Stomach smooth muscle (tissue), 2 donors: ENCODE measurements at regions not wholly inside any gene's neighbourhood (a gene's known extent, or its start where the extent isn't known, plus 50 kb on each side); places are given as distances from the start of the nearest gene placed in this dataset.
"Not testable (repeated sequence)": the region's sequence is repeated elsewhere in the genome, so short reads cannot be mapped to it uniquely, and the experiment has no call there.

Source experiments
- H3K27ac ChIP-seq: one replicate; pipeline ENCODE4 v1.7.0; 2013; ENCODE audit warnings: mild to moderate bottlenecking, low read length, inconsistent platforms
- H3K27me3 ChIP-seq, 2 donors: one replicate each; pipeline ENCODE4 v1.7.0; 2013; ENCODE audit warnings: low read length in 2 of 2; ENCODE audit not compliant: insufficient read depth in 2 of 2, control insufficient read depth in 1 of 2
- H3K36me3 ChIP-seq, 2 donors: one replicate each; pipeline ENCODE4 v1.7.0; 2013; ENCODE audit warnings: low read length in 2 of 2; ENCODE audit not compliant: control insufficient read depth in 2 of 2, insufficient read depth in 2 of 2
- H3K4me1 ChIP-seq: one replicate; pipeline ENCODE4 v1.7.0; 2013; ENCODE audit warnings: low read length; ENCODE audit not compliant: control insufficient read depth, insufficient read depth
- H3K4me3 ChIP-seq, 2 donors: one replicate each; pipeline ENCODE4 v1.7.0; 2013; ENCODE audit warnings: low read length in 2 of 2
- H3K9ac ChIP-seq, 2 donors: one replicate each; pipeline ENCODE4 v1.7.0; 2013; ENCODE audit warnings: low read length in 2 of 2, mild to moderate bottlenecking in 1 of 2
- H3K9me3 ChIP-seq, 2 donors: one replicate each; pipeline ENCODE4 v1.7.0; 2013; ENCODE audit warnings: low read length in 2 of 2; ENCODE audit not compliant: control insufficient read depth in 2 of 2
- donor health status: healthy.
- donor health status: Pancreatic carcinoma.

DNA sequence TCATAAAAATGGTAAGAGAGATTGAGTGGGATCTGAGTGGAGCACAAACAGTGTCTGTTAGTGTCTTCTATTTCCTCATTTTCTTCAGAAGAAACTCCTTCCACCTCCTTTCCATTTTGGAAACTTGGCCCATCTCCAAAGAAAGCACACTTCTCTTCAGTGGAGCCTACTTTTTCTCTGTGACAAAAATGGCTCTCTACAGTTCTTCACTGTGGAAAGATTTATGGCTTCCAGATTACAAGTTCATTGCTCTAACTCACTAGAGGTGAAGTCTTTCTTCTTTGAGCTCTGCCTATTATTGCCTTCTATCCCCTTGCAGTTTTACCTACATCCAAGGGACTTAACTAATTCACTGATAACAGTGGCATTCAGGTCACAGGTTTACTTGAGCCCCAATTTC is 325.8 kb downstream of the ANTXR2 start:
- H3K4me1 ChIP-seq: no peaks in the 10 kb centered on the region
- H3K36me3 ChIP-seq: no peaks in the 10 kb centered on the region
- H3K27ac ChIP-seq: no peak overlapping the region
- H3K4me3 ChIP-seq: no peak overlapping the region
- no peaks in the 10 kb centered on the region for H3K27me3 ChIP-seq
- no peak overlapping the region for H3K9ac ChIP-seq
- no peaks in the 10 kb centered on the region for H3K9me3 ChIP-seq

DNA sequence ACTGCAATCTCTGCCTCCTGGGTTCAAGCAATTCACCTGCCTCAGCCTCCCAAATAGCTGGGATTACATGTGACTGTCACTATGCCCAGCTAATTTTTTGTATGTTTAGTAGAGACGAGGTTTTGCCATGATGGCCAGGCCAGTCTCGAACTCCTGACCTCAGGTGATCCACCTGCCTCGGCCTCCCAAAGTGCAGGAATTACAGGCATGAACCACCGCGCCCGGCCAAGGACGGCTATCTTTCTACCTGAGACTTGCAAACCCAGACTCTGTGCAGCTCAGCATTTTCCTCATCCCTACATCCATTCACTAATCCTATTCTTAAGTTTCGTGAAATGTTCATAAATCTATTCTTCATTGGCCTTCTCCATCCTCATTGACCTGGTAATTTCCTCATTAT is 330.0 kb downstream of the ANTXR2 start:
- H3K4me1 ChIP-seq: no peaks in the 10 kb centered on the region
- H3K9me3 ChIP-seq: no peaks in the 10 kb centered on the region
- no peaks in the 10 kb centered on the region for H3K27me3 ChIP-seq
- no peak overlapping the region for H3K27ac ChIP-seq
- H3K4me3 ChIP-seq: no peak overlapping the region
- H3K36me3 ChIP-seq: no peaks in the 10 kb centered on the region
- no peak overlapping the region for H3K9ac ChIP-seq

DNA sequence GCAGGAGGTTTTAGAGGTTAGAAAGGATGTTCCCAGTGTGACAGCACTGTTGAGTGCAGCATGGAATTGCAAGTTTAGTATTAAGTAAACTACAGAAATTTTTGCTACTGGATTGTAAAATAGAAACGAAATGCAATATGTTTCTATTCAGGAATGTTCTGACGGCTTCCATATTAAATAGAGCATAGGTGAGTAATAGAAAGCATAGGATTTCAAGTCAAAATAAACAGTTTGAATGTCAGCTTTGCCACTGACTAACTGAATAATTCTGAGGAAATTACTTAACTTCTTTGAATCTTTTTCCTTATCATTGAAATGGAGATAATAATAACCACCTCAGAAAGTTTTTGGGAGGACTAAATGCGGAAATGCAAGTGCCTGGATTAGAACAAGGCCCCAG is 331.9 kb upstream of the GK2 start:
- Histone ChIP-seq H3K27ac (no peak overlapping the region), H3K27me3 (no peaks in the 10 kb centered on the region), H3K9ac (no peak overlapping the region), H3K4me3 (no peak overlapping the region), H3K36me3 (no peaks in the 10 kb centered on the region), H3K4me1 (no peaks in the 10 kb centered on the region), H3K9me3 (no peaks in the 10 kb centered on the region)

DNA sequence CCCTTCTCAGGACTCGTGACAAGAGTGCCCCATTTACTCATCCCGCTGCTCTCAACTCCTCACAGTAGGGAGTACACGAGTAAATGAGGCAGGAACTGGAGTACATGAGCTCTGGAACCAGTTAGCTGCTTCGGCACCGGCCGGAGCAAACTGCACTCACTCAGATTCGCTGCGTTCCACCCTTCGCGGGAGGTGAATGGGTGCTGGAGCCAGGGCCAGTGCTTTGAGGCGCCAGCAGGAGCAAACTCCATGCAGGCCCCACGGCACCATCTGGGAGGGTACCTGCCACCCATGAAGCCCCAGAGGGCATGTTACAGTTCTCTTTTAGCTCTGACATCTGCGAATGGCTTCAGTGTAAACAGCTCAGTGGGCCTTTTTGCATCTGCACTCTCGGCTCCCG is 315.5 kb upstream of the GK2 start:
- H3K9ac ChIP-seq: no peak overlapping the region
- no peak overlapping the region for H3K4me3 ChIP-seq
- H3K4me1 ChIP-seq: no peaks in the 10 kb centered on the region
- no peaks in the 10 kb centered on the region for H3K9me3 ChIP-seq
- no peak overlapping the region for H3K27ac ChIP-seq
- no peaks in the 10 kb centered on the region for H3K27me3 ChIP-seq
- no peaks in the 10 kb centered on the region for H3K36me3 ChIP-seq

DNA sequence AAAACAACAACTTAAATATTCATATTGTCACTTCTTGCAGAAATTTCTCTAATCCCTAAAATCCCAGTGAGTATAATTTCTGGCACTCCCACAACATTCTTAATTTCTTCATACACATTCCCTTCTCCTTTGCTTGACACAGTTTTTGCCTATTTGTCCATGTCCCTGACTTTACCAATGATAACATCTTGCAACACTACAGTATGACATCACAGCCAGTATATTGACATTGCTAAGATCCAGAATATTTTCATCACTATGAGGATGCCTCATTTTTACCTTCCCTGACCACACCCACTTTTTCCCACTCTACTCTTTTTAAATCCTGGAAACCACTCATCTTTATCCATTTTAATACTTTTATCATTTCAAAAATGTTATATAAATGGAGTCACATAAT is 292.3 kb upstream of the GK2 start:
- H3K36me3 ChIP-seq: no peaks in the 10 kb centered on the region
- H3K27me3 ChIP-seq: no peaks in the 10 kb centered on the region
- H3K9ac ChIP-seq: no peak overlapping the region
- H3K4me3 ChIP-seq: no peak overlapping the region
- peaks cover 0 to 2% of the 10 kb centered on the region in 2 donors for H3K9me3 ChIP-seq
- H3K4me1 ChIP-seq: no peaks in the 10 kb centered on the region
- H3K27ac ChIP-seq: no peak overlapping the region

DNA sequence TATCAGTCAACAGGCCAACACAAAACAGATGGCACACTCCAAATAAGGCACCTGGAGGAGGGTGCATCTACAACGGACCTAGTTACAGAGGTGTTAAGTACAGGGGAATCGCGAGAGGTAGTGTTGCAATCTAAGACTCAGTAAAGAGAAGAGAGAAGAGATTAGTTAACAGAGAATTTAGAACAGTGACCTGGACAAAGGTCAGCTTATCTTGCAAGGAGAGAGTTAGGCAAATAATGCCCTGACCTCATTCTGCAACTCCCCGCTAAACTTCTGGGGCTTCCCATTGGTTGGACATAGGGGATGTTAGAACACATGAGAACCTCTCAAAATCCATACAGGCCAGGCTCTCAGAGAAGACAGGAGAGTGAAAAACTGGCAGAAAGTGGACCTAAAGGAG is 289.4 kb upstream of the GK2 start:
- no peaks in the 10 kb centered on the region for H3K4me1 ChIP-seq
- no peak overlapping the region for H3K9ac ChIP-seq
- no peak overlapping the region for H3K27ac ChIP-seq
- no peak overlapping the region for H3K4me3 ChIP-seq
- H3K27me3 ChIP-seq: no peaks in the 10 kb centered on the region
- H3K36me3 ChIP-seq: no peaks in the 10 kb centered on the region
- H3K9me3 ChIP-seq: peaks cover 2 to 3% of the 10 kb centered on the region in 2 donors

DNA sequence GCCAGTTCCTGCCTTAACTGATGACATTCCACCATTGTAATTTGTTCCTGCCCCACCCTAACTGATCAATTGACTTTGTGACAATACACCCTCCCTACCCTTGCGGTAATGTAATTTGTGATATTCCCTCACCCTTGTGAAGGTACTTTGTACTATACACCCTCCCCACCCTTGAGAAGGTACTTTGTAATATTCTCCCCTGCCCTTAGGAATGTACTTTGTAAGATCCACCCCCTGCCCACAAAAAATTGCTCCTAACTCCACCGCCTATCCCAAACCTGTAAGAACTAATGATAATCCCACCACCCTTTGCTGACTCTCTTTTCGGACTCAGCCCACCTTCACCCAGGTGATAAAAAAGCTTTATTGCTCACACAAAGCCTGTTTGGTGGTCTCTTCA is 288.5 kb upstream of the GK2 start:
- not testable (repeated sequence) for H3K27me3 ChIP-seq, H3K36me3 ChIP-seq

DNA sequence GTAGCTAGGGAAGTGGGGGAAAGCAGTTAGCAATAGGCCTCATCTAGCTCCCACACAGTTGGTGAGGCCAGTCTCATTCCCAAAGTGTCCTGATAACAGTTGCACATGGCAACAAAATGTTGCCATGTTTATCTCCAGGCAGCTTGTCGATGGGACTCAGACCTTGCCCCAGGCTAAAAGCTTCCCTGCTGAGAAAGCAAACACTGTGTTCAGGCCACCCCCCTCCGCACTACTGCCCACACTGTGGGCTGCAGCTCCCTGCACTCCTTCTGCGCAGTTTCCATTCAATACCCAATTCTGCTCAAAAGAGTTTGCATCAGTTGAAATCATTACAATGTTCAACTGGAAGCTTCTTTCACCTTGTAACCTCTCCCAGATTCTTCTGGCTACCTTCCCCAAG is 287.8 kb upstream of the GK2 start:
- H3K27ac ChIP-seq: no peak overlapping the region
- no peak overlapping the region for H3K9ac ChIP-seq
- H3K9me3 ChIP-seq: peaks cover 0 to 3% of the 10 kb centered on the region in 2 donors
- H3K27me3 ChIP-seq: no peaks in the 10 kb centered on the region
- no peaks in the 10 kb centered on the region for H3K4me1 ChIP-seq
- no peaks in the 10 kb centered on the region for H3K36me3 ChIP-seq
- no peak overlapping the region for H3K4me3 ChIP-seq

More for the DNA sequence above, 288.5 kb upstream of the GK2 start:
- H3K27ac ChIP-seq, H3K9me3 ChIP-seq, H3K9ac ChIP-seq, H3K4me1 ChIP-seq, H3K4me3 ChIP-seq: not testable (repeated sequence)

DNA sequence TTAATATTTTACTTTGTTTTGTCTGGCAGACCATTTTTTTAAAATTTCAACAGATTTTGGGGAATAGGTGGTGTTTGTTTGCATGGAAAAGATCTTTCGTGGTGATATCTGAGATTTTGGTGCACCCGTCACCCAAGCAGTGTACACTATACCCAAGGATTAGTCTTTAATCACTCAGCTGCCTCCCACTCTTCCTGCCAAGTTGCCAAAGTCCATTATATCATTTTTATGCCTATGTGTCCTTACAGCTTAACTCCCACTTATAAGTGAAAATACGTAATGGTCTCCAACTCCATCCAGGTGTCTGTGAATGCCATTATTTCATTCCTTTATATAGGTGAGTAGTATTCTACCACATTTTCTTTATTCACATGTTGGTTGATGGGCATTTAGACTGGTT is 281.7 kb upstream of the GK2 start:
- Histone ChIP-seq H3K36me3 (no peaks in the 10 kb centered on the region), H3K4me1 (no peaks in the 10 kb centered on the region), H3K27me3 (no peaks in the 10 kb centered on the region), H3K9me3 (peaks cover 0 to under 1% of the 10 kb centered on the region in 2 donors), H3K27ac (no peak overlapping the region), H3K9ac (no peak overlapping the region), H3K4me3 (no peak overlapping the region)

DNA sequence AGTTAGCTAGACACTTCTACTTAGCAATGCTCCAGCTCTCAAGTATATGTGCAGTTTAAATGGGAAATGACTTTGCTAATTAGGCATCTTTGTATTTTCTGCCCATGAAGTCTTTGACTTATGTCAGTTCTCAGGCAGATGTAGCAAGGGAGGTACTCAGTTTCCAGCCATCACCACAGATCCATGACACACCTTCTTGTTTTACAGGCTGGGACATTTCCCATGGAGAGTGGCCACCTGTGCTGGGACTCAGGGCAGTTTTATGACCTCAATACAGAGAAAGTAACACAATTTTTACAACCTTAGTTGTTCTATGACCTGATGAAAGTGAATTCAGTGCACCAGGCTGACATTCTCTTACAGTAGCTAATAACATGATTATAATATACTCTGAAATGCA is 280.7 kb upstream of the GK2 start:
- no peaks in the 10 kb centered on the region for H3K9me3 ChIP-seq
- H3K36me3 ChIP-seq: no peaks in the 10 kb centered on the region
- no peak overlapping the region for H3K9ac ChIP-seq
- H3K27me3 ChIP-seq: no peaks in the 10 kb centered on the region
- H3K27ac ChIP-seq: no peak overlapping the region
- H3K4me1 ChIP-seq: no peaks in the 10 kb centered on the region
- no peak overlapping the region for H3K4me3 ChIP-seq

DNA sequence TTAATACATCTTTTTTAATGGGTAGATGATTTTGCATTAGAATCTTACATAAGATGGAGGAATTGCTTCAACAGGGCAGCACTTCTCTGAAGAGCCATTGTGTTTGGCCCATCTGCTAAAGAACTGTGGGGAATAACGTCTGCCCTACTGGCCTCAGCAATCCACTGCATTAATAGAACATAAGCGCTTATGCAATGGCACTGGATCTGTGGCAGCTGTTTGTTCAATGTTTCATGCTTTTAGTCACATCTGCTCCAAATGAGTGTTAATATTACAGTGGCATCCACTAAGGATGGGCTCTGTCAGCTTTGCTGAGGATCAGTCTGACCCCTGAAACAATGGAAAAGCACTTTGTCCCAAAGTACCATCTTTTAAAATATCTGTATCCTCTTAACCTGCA is 279.0 kb upstream of the GK2 start:
- Histone ChIP-seq H3K9me3 (no peaks in the 10 kb centered on the region), H3K27me3 (no peaks in the 10 kb centered on the region), H3K36me3 (no peaks in the 10 kb centered on the region), H3K9ac (no peak overlapping the region), H3K4me3 (no peak overlapping the region), H3K4me1 (peaks cover 6% of the 10 kb centered on the region), H3K27ac (no peak overlapping the region)

DNA sequence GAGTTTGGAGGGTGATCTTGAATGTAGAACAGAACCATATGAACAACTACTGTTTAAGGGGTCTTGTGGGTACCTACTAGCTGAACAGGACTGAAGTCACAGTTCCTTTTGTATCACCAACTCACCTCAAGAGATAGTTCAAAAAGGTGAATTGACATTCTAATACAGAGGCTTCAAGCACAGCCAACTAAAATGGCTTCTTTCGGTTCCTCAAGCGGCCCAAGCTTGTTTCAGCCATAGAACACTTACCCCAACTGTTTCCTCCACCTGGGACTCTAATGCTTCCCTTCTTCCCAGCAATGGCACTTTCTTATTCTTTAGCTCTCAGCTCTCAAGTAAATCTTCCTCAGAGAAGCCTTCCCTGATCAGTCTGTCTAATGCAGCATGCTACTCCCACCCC is 277.5 kb upstream of the GK2 start:
- Histone ChIP-seq H3K4me1 (peaks cover 6% of the 10 kb centered on the region), H3K27ac (no peak overlapping the region), H3K36me3 (no peaks in the 10 kb centered on the region), H3K27me3 (no peaks in the 10 kb centered on the region), H3K9ac (no peak overlapping the region), H3K4me3 (no peak overlapping the region), H3K9me3 (no peaks in the 10 kb centered on the region)
